Mammary epithelial cell (primary cell): ENCODE measurements at regions not wholly inside any gene's neighbourhood (a gene's known extent, or its start where the extent isn't known, plus 50 kb on each side); places are given as distances from the start of the nearest gene placed in this dataset.

Experiments used
- EZH2 ChIP-seq: IDR thresholded peaks from 2 replicates; pipeline ENCODE4 v1.6.1; 2012; ENCODE audit warnings: low read length, inconsistent platforms, borderline replicate concordance
- TF ChIP-seq, protein P1 (sequence below), 2 donors: IDR thresholded peaks in 1 of 2; conservative IDR thresholded peaks in 1 of 2; 2 replicates each; pipeline ENCODE4 v1.5.1; 2011 to 2012; ENCODE audit warnings: inconsistent platforms in 2 of 2, low read length in 2 of 2, mild to moderate bottlenecking in 2 of 2, control low read depth in 1 of 2, low read depth in 1 of 2; ENCODE audit not compliant: insufficient read depth in 1 of 2; ENCODE audit errors: extremely low read depth in 1 of 2

DNA sequence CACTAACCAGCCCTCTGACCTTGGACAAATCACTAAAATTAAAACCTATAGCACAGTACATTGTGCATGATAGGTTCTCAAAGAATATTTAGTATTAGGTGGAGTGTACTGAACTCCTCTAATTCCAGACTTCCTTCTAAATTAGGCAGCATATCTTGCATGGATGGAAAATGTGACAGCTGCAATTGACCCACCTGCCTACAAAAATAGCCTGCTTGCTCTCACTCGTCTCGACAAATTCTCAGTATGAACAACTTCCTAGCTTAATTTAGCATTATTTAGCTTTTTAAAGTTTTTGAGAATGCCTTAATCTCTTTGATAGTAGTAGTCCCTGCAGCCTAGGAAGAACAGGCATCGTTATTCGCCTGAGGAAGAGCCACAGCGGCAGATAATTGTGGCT, 482.0 kb downstream of the PIK3C3 start:
- TF ChIP-seq, protein P1, sequence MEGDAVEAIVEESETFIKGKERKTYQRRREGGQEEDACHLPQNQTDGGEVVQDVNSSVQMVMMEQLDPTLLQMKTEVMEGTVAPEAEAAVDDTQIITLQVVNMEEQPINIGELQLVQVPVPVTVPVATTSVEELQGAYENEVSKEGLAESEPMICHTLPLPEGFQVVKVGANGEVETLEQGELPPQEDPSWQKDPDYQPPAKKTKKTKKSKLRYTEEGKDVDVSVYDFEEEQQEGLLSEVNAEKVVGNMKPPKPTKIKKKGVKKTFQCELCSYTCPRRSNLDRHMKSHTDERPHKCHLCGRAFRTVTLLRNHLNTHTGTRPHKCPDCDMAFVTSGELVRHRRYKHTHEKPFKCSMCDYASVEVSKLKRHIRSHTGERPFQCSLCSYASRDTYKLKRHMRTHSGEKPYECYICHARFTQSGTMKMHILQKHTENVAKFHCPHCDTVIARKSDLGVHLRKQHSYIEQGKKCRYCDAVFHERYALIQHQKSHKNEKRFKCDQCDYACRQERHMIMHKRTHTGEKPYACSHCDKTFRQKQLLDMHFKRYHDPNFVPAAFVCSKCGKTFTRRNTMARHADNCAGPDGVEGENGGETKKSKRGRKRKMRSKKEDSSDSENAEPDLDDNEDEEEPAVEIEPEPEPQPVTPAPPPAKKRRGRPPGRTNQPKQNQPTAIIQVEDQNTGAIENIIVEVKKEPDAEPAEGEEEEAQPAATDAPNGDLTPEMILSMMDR (conservative IDR thresholded peaks at IDR 0.05 in 1 of 2, IDR thresholded peaks at IDR 0.05 in 1 of 2; ENCODE audit: extremely low read depth in 1 of 2, insufficient read depth in 1 of 2, low read depth in 1 of 2, low read length in 2 of 2), result no peak
- no peak for TF ChIP-seq EZH2
